Testis (tissue), 2 donors: ENCODE measurements at regions not wholly inside any gene's neighbourhood (a gene's known extent, or its start where the extent isn't known, plus 50 kb on each side); places are given as distances from the start of the nearest gene placed in this dataset.

Source experiments
- DNase-seq: peaks from one replicate; pipeline ENCODE4 v3.0.0-alpha.2; 2019
- H3K27ac ChIP-seq, 2 donors: fragments of 200-600 bp; sonication (generic); one replicate each; pipeline ENCODE4 v1.5.1; 2019
- H3K27me3 ChIP-seq: fragments of 200-600 bp; sonication (generic); one replicate; pipeline ENCODE4 v1.5.1; 2019
- H3K36me3 ChIP-seq: fragments of 200-600 bp; sonication (generic); one replicate; pipeline ENCODE4 v1.5.1; 2017; ENCODE audit warnings: low read depth; ENCODE audit errors: missing control alignments
- H3K4me1 ChIP-seq: fragments of 200-600 bp; sonication (generic); one replicate; pipeline ENCODE4 v1.5.1; 2019
- H3K4me3 ChIP-seq, 2 donors: fragments of 200-600 bp; sonication (generic); one replicate each; pipeline ENCODE4 v1.5.1; 2017 to 2019
- H3K9me3 ChIP-seq: fragments of 200-600 bp; sonication (generic); one replicate; pipeline ENCODE4 v1.5.1; 2017
- CTCF ChIP-seq, 3 experiments: fragments of 450-650 bp in 2 of 3; fragments of 200-600 bp in 1 of 3; sonication (generic) in 1 of 3; IDR thresholded peaks; one replicate each; pipeline ENCODE4 v1.5.1; 2016 to 2019; ENCODE audit warnings: antibody characterized with exemption in 3 of 3, mild to moderate bottlenecking in 2 of 3, moderate library complexity in 1 of 3
- POLR2A ChIP-seq: fragments of 450-650 bp; IDR thresholded peaks from one replicate; pipeline ENCODE4 v1.6.1; 2017; ENCODE audit warnings: antibody characterized with exemption, mild to moderate bottlenecking, moderate library complexity
- WGBS, 2 donors: methylation state at CpG; one replicate each; pipeline ENCODE4 v1.1.5; 2018; 5-methylcytosine and 5-hydroxymethylcytosine counted together
- intact Hi-C: fragments of 100-400 bp; cut with DNase I; formaldehyde crosslinking; loops from one replicate; pipeline ENCODE4 v1.15.1; 2023; ENCODE audit warnings: low total_unique reads

GRCh38 chr1:238753252-238753651 lies 633.1 kb upstream of the CHRM3 start:
- Histone ChIP-seq H3K9me3 (no peaks in the 10 kb centered on the region), H3K36me3 (no peaks in the 10 kb centered on the region), H3K27me3 (no peaks in the 10 kb centered on the region), H3K27ac (no peak overlapping the region), H3K4me3 (no peak overlapping the region), H3K4me1 (no peaks in the 10 kb centered on the region)
- 56 to 65% methylated on average over 3 of the region's 3 CpGs for WGBS, 2 donors
- no peak for DNase-seq
- intact Hi-C loops = no loop called here
- no peak for TF ChIP-seq CTCF (IDR thresholded peaks at IDR 0.05)

GRCh38 chr1:238752327-238752726 lies 634.0 kb upstream of the CHRM3 start:
- H3K36me3 ChIP-seq = no peaks in the 10 kb centered on the region
- no peak for TF ChIP-seq POLR2A
- TF ChIP-seq CTCF (IDR thresholded peaks at IDR 0.05) = no peak
- no peaks in the 10 kb centered on the region for H3K4me1 ChIP-seq
- H3K27ac ChIP-seq = no peak overlapping the region
- no peak for DNase-seq
- no peaks in the 10 kb centered on the region for H3K9me3 ChIP-seq
- WGBS, 2 donors = 86 to 94% methylated on average over 3 of the region's 3 CpGs
- no peaks in the 10 kb centered on the region for H3K27me3 ChIP-seq
- intact Hi-C loops = no loop called here
- H3K4me3 ChIP-seq = no peak overlapping the region

GRCh38 chr1:238745069-238745468 lies 641.3 kb upstream of the CHRM3 start:
- Histone ChIP-seq H3K4me1 (no peaks in the 10 kb centered on the region), H3K27ac (no peak overlapping the region), H3K4me3 (no peak overlapping the region), H3K9me3 (no peaks in the 10 kb centered on the region), H3K36me3 (no peaks in the 10 kb centered on the region), H3K27me3 (no peaks in the 10 kb centered on the region)
- intact Hi-C loops = no loop called here
- DNase-seq = no peak
- 80 to 93% methylated on average over 12 to 13 of the region's 13 CpGs for WGBS, 2 donors
- TF ChIP-seq CTCF (IDR thresholded peaks at IDR 0.05) (no peak), POLR2A (no peak)

GRCh38 chr1:238738892-238739291 lies 647.5 kb upstream of the CHRM3 start:
- WGBS, 2 donors = 62 to 72% methylated on average over 2 of the region's 2 CpGs
- Histone ChIP-seq H3K27me3 (no peaks in the 10 kb centered on the region), H3K4me1 (no peaks in the 10 kb centered on the region), H3K36me3 (no peaks in the 10 kb centered on the region), H3K27ac (no peak overlapping the region), H3K9me3 (no peaks in the 10 kb centered on the region), H3K4me3 (no peak overlapping the region)
- TF ChIP-seq CTCF (IDR thresholded peaks at IDR 0.05) = no peak
- no peak for TF ChIP-seq POLR2A
- no peak for DNase-seq
- intact Hi-C loops = no loop called here

GRCh38 chr1:238727670-238728069 lies 658.7 kb upstream of the CHRM3 start:
- H3K9me3 ChIP-seq = no peaks in the 10 kb centered on the region
- H3K4me1 ChIP-seq = no peaks in the 10 kb centered on the region
- no peak overlapping the region for H3K4me3 ChIP-seq
- no peak for TF ChIP-seq CTCF (IDR thresholded peaks at IDR 0.05)
- no peak for TF ChIP-seq POLR2A
- no peak for DNase-seq
- no peak overlapping the region for H3K27ac ChIP-seq
- no peaks in the 10 kb centered on the region for H3K27me3 ChIP-seq
- H3K36me3 ChIP-seq = no peaks in the 10 kb centered on the region
- intact Hi-C loops = no loop called here
